Sigmoid colon (tissue), 4 donors: ENCODE measurements at regions not wholly inside any gene's neighbourhood (a gene's known extent, or its start where the extent isn't known, plus 50 kb on each side); places are given as distances from the start of the nearest gene placed in this dataset.

Experiments used
- POLR2AphosphoS5 ChIP-seq, 4 donors: sonication (generic); formaldehyde crosslinking; IDR thresholded peaks; one replicate each; pipeline ENCODE4 v1.6.1; 2017; ENCODE audit warnings: antibody characterized with exemption in 4 of 4
- TF ChIP-seq, protein P1 (sequence below), 4 experiments: fragments of 450-650 bp in 3 of 4; fragments of 200-600 bp in 1 of 4; IDR thresholded peaks; one replicate each; pipeline ENCODE4 v1.5.1; 2016 to 2019; ENCODE audit warnings: antibody characterized with exemption in 4 of 4, mild to moderate bottlenecking in 3 of 4, moderate library complexity in 2 of 4

DNA sequence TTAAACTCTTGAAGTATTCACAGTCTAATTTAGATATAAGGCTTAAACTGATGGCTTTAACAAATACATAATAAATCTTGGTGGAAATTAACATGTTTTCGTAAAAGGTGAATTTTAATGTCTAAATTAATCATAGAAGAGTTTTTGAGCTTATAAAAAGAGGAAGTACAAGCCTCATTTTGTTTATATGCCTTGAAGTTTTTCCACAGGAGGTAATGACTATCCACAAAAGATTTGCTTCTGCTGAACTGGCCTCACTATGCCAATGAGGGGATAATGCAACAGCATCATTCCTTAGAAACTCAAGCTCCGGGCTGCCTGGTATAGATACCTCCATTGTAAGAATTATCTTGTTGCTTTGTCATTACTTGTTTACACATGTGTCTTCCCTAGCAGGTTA lies 175.6 kb downstream of the DUSP6 start:
- TF ChIP-seq, protein P1, sequence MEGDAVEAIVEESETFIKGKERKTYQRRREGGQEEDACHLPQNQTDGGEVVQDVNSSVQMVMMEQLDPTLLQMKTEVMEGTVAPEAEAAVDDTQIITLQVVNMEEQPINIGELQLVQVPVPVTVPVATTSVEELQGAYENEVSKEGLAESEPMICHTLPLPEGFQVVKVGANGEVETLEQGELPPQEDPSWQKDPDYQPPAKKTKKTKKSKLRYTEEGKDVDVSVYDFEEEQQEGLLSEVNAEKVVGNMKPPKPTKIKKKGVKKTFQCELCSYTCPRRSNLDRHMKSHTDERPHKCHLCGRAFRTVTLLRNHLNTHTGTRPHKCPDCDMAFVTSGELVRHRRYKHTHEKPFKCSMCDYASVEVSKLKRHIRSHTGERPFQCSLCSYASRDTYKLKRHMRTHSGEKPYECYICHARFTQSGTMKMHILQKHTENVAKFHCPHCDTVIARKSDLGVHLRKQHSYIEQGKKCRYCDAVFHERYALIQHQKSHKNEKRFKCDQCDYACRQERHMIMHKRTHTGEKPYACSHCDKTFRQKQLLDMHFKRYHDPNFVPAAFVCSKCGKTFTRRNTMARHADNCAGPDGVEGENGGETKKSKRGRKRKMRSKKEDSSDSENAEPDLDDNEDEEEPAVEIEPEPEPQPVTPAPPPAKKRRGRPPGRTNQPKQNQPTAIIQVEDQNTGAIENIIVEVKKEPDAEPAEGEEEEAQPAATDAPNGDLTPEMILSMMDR (IDR thresholded peaks at IDR 0.05), result no peak
- TF ChIP-seq POLR2AphosphoS5 (IDR thresholded peaks at IDR 0.05), result no peak
